Epithelial cell of proximal tubule (primary cell): ENCODE measurements at regions not wholly inside any gene's neighbourhood (a gene's known extent, or its start where the extent isn't known, plus 50 kb on each side); places are given as distances from the start of the nearest gene placed in this dataset.

Experiments used
- DNase-seq: peaks from one replicate; pipeline ENCODE4 v3.0.0-alpha.2; 2011; ENCODE audit warnings: low read depth
- H3K4me3 ChIP-seq: 2 replicates; pipeline ENCODE4 v1.5.1; 2011; ENCODE audit warnings: low read depth, mild to moderate bottlenecking, low read length
- TF ChIP-seq, protein P1 (sequence below): conservative IDR thresholded peaks from 2 replicates; pipeline ENCODE4 v1.5.1; 2012; ENCODE audit warnings: low read depth, mild to moderate bottlenecking, low read length

GRCh38 chr18:41077076-41077475 lies 878.0 kb upstream of the PIK3C3 start:
- no peak for DNase-seq

GRCh38 chr18:41075212-41075611 lies 879.8 kb upstream of the PIK3C3 start:
- no peak for DNase-seq
- TF ChIP-seq, protein P1, sequence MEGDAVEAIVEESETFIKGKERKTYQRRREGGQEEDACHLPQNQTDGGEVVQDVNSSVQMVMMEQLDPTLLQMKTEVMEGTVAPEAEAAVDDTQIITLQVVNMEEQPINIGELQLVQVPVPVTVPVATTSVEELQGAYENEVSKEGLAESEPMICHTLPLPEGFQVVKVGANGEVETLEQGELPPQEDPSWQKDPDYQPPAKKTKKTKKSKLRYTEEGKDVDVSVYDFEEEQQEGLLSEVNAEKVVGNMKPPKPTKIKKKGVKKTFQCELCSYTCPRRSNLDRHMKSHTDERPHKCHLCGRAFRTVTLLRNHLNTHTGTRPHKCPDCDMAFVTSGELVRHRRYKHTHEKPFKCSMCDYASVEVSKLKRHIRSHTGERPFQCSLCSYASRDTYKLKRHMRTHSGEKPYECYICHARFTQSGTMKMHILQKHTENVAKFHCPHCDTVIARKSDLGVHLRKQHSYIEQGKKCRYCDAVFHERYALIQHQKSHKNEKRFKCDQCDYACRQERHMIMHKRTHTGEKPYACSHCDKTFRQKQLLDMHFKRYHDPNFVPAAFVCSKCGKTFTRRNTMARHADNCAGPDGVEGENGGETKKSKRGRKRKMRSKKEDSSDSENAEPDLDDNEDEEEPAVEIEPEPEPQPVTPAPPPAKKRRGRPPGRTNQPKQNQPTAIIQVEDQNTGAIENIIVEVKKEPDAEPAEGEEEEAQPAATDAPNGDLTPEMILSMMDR, result no peak
- no peak overlapping the region for H3K4me3 ChIP-seq

More at GRCh38 chr18:41077076-41077475, 878.0 kb upstream of the PIK3C3 start:
- no peak overlapping the region for H3K4me3 ChIP-seq
- TF ChIP-seq, protein P1, result no peak

- H3K4me3 ChIP-seq, result no peak overlapping the region
- DNase-seq, result no peak
- TF ChIP-seq, protein P1, result no peak
Measured at GRCh38 chr18:41073372-41073954, 881.6 kb upstream of the PIK3C3 start.

DNA sequence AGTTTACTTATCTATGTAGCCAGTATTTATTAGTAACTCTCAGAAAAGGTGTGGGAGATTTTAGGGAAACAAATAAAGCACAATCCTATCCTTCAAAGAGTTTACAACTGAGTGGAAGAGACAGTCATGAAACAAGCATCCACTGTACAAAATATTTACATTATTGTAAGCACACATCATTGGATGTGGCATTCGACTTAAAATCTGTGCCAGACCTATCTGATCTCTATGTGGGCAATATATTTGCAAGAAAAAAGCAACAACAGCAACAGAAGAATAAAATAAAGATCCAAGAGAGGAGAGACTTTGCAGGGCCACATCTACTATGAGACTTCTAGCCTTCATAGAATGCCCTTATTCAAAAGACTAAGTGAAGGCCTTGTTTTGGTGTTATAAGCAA lies 882.1 kb upstream of the PIK3C3 start:
- no peak for DNase-seq
- no peak overlapping the region for H3K4me3 ChIP-seq
- TF ChIP-seq, protein P1, result no peak

- DNase-seq, result no peak
- no peak overlapping the region for H3K4me3 ChIP-seq
- TF ChIP-seq, protein P1, result no peak
Measured at GRCh38 chr18:41071826-41072225, 883.2 kb upstream of the PIK3C3 start.

DNA sequence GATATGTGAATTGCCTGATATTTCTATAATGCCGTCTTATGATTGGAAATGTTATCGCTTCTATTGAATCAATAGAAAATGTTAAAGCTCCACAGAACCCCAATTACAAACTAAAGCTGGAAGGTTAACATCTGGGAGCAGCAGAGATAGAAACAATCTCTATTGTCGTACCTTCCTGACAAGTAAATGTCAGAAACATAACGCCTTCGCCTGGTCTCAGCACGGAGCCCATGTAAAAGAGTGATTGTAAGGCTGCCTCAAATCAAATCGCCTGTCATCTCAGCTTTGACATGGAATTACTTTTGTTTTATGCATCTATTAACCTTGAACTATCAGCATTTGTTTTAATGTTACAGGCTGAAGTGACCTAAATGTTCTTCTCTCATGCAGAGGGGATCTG lies 885.9 kb upstream of the PIK3C3 start:
- TF ChIP-seq, protein P1, result no peak
- no peak for DNase-seq
- no peak overlapping the region for H3K4me3 ChIP-seq

- no peak for DNase-seq
- no peak overlapping the region for H3K4me3 ChIP-seq
- TF ChIP-seq, protein P1, result no peak
Measured at GRCh38 chr18:41064916-41065315, 890.1 kb upstream of the PIK3C3 start.
